Left kidney (tissue), 1 donor: ENCODE measurements at regions not wholly inside any gene's neighbourhood (a gene's known extent, or its start where the extent isn't known, plus 50 kb on each side); places are given as distances from the start of the nearest gene placed in this dataset.
"Not testable (repeated sequence)": the region's sequence is repeated elsewhere in the genome, so short reads cannot be mapped to it uniquely, and the experiment has no call there.

Source experiments
- DNase-seq: peaks from one replicate; pipeline ENCODE4 v3.0.0-alpha.2; 2013

DNA sequence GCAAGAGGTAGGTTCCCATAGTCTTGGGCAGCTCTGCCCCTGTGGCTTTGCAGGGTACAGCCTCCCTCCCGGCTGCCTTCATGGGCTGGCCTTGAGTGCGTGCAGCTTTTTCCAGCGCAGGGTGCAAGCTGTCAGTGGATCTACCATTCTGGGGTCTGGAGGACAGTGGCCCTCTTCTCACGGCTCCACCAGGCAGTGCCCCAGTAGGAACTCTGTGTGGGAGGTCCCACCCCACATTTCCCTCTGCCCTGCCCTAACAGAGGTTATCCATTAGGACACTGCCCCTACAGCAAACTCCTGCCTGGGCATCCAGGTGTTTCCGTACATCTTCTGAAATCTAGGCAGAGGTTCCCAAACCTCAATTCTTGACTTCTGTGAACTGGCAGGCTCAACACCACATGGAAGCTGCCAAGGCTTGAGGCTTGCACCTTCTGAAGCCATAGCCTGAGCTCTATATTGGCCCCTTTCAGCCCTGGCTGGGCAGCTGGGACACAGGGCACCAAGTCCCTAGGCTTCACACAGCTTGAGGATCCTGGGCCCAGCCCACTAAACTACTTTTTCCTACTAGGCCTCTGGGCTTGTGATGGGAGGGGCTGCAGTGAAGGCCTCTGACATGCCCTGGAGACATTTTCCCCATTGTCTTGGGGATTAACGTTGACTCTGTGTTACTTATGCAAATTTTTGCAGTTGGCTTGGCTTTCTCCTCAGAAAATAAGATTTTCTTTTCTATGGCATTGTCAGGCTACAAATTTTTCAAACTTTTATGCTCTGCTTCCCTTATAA is 482.7 kb downstream of the CNTN3 start:
- not testable (repeated sequence) for DNase-seq

DNA sequence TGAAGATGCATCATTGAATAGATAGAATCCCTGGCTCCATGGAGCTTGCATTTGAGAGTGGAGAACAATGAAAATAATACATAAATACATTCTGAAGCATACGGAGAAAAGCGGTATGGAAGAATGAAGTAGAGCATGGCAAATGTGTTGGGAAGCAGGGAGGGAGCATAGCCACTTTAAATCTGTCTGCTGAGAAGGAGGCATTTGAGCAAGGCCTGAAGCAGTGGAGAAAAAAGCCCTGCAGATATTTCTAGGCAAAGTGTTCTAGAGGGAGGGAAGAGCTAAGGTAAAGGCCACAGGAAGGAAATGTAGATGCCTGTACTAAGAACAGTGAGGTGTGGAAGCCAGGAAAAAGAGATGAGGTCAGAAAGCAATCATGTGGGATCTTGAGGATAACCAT is 484.8 kb downstream of the CNTN3 start:
- DNase-seq = no peak

GRCh38 chr3:74129056-74129455 is 485.4 kb downstream of the CNTN3 start:
- no peak for DNase-seq

DNA sequence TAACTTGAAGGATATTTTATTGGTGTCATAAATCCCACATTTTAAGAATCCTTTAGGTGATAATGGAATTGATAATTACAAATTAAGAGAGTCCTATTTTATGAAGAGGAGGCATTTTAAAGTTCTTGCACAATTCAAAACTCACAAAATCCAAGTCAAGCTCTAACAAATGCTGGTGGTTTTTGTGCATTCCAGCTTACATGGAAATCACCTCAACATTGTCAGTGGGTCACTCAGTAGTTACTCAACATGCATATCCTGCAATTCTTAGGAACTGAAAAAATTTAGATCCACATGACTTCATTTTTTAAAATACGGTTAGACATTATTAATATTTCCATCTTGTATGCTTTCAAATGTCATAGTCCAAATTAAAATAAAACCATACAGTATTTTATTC is 487.2 kb downstream of the CNTN3 start:
- no peak for DNase-seq

GRCh38 chr3:74124782-74125181 is 489.7 kb downstream of the CNTN3 start:
- no peak for DNase-seq

GRCh38 chr3:74122281-74122680 is 492.2 kb downstream of the CNTN3 start:
- DNase-seq = no peak

GRCh38 chr3:74121761-74122160 is 492.7 kb downstream of the CNTN3 start:
- DNase-seq = no peak

GRCh38 chr3:74119221-74119620 is 494.5 kb upstream of the PDZRN3 start:
- DNase-seq = no peak

DNA sequence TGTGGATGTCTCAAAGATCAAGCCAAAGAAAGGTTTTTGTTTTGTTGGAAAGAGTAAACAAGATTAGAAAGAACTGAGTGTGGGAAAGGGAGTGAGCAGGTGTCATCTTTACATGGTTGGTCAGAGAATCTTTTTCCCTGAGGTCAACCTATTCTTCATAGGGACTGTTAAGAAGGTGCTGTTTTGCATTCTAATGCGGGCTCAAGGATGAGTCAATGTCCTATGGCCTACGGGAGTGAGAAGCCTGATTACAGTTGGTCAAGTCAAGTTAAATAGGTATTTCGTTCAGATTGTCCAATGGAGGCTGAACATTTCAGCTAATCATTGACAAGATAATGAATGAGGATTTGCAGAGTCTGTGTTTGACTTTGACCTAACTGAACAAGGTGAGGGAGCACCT is 491.2 kb upstream of the PDZRN3 start:
- DNase-seq = no peak

DNA sequence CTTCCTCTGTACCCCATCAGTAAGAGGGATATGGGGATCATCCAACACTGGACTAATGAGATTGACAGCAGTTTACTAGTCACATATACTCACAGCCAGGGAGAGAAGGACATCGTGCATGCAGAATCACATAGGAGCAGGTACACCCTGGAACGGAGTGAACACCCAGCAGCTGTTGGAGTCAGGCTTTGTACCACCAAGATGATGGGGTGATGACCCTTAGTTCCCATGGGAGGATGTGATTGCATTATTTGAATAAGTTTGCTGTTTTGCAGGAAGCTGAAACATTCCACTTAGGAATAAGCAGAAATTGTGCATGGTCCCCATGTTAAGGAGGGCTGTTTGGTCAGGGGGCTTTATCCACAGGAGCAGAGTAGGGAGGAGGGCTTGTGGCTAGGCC is 482.7 kb upstream of the PDZRN3 start:
- DNase-seq = no peak

DNA sequence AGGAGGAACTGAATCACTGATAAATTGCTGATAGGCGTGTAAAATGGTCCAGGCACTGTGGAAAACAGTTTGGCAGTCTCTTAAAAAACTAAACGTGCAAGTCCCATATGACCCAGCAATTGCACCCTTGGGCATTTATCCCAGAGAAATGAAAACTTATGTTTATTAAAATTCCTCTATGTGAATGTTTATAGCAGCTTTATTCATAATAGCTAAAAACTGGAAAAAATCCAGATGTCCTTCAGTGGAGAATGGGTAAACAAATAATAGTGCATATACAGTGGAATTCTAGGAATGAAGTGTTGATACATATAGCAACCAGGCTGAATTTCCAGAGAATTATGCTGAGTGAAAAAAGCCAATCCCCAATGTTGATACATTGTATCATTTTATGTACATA is 482.2 kb upstream of the PDZRN3 start:
- no peak for DNase-seq

DNA sequence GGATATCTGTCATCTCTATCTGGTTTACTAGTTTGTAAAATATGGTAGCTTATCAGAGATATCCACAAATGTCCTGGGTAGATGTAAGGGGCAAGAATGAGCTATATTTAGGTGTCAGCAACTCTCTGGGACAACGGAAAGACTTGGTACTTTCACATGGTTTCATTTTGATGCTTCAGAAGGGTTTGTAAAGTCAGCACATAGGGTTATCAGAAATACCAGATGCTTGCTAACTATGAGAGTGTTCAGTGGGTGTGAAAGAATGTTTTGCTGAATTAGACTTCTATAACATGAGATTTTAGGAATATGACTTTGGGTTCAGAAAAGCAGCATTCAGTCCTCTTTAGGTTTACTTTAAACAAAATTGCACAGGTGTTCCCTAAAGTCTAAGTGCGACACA is 466.5 kb upstream of the PDZRN3 start:
- DNase-seq = no peak

GRCh38 chr3:74089814-74090213 is 465.1 kb upstream of the PDZRN3 start:
- no peak for DNase-seq

- no peak for DNase-seq
These were observed 455.3 kb upstream of the PDZRN3 start for GRCh38 chr3:74080056-74080461.

- no peak for DNase-seq
These were observed 450.5 kb upstream of the PDZRN3 start for GRCh38 chr3:74075241-74075640.

- no peak for DNase-seq
These were observed 450.0 kb upstream of the PDZRN3 start for GRCh38 chr3:74074700-74075099.

GRCh38 chr3:74067296-74067695 is 442.6 kb upstream of the PDZRN3 start:
- DNase-seq = no peak

- DNase-seq = no peak
These were observed 441.7 kb upstream of the PDZRN3 start for GRCh38 chr3:74066456-74066855.

GRCh38 chr3:74059923-74060600 is 435.3 kb upstream of the PDZRN3 start:
- DNase-seq = no peak

DNA sequence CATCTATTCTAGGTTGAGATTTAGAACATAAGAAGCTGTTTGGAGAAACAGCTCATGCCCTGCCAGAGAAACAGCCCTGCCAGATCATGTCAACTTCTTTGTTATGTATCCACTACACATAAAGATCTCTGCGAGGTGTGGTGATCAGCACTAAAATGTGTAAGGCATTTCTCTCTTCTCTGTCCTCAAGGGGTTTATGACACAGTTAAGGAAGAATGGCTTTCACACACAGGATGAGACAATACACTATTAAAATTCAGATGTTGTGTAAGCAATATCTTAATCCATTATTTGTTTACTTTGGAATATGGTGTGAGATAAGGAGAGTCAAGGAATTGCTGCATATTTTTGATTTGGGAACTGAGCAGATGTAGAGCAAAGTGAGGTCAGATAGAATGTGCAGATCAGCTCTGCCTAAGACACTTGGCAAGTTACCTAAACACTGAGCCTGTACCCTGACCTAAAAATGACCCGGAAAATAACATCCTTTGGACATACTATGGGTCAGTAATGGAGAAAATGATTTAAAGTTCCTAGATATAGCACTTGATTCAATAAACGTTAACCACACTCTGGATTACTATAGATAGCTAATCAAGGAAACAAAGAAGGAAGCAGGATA is 434.7 kb upstream of the PDZRN3 start:
- DNase-seq = no peak

- DNase-seq = no peak
These were observed 432.4 kb upstream of the PDZRN3 start for GRCh38 chr3:74057169-74057568.

GRCh38 chr3:74055061-74055460 is 430.3 kb upstream of the PDZRN3 start:
- no peak for DNase-seq

GRCh38 chr3:74054566-74054965 is 429.8 kb upstream of the PDZRN3 start:
- no peak for DNase-seq
